KBM-7 (cell line): ENCODE measurements at regions not wholly inside any gene's neighbourhood (a gene's known extent, or its start where the extent isn't known, plus 50 kb on each side); places are given as distances from the start of the nearest gene placed in this dataset.
"Not testable (repeated sequence)": the region's sequence is repeated elsewhere in the genome, so short reads cannot be mapped to it uniquely, and the experiment has no call there.

Experiments
- DNase-seq: peaks from one replicate; pipeline ENCODE4 v3.0.0-alpha.2; 2015
- in situ Hi-C: fragments of 300-500 bp; cut with MboI; formaldehyde crosslinking; loops from 2 replicates; pipeline ENCODE4 v1.14.3; 2020; ENCODE audit warnings: low sequenced_read_pairs, low pct_unique_long_range_greater_than_20kb, mixed read lengths

DNA sequence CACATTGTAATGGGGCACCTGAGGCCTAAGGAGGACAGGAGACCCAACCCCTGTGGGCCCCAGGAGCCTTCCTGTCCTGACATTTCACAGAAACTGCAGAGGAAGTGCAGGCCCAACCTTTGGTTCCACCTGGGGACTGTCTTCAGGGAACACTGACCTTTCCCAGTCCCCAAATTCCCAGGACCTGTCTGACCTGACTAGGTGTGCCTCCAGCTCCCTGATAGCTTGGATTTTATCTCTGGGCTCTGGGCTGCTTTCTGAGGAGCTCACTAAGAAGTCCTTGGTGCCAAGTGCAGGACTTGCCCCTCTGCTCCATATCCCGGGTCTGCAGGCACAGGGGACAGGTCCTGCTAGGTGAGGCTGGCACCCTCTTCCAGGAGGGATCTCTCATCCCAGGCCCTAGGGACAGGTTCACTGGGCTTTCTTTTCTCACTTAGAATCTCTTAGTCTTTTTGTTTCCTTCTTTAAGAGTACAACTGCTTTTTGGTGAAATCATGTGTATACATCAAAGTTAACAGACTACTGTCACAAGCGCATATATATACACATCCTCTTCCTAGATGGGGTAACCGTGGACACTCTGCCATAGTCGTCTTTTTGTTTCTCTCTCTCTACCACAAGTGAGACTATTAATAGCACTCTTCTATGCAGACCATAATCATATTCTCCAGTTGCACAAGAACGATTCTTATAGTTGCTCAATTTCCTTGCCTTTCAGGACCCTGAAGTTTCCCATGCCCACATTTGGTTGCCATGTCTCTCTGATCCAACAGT lies 72.0 kb upstream of the IGLL5 start:
- no peak for DNase-seq
- in situ Hi-C loops = no loop called here

DNA sequence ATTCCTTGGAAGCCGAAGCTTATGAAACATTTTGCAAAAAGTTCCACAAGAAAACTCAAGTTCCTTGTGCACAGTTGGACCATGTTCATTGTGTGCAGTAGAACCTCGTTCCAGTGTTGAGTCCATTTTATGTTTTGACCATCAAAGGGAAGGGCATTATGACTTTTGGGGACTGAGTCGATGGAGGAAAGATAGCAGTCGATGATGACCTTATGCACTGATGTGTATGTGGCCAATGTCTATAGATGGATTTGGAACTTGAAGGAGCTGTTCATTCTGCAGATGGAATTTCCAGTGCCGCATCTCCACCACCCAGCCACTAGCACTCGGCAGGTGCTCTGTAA lies 71.5 kb upstream of the IGLL5 start:
- DNase-seq = no peak
- in situ Hi-C loops = no loop called here

DNA sequence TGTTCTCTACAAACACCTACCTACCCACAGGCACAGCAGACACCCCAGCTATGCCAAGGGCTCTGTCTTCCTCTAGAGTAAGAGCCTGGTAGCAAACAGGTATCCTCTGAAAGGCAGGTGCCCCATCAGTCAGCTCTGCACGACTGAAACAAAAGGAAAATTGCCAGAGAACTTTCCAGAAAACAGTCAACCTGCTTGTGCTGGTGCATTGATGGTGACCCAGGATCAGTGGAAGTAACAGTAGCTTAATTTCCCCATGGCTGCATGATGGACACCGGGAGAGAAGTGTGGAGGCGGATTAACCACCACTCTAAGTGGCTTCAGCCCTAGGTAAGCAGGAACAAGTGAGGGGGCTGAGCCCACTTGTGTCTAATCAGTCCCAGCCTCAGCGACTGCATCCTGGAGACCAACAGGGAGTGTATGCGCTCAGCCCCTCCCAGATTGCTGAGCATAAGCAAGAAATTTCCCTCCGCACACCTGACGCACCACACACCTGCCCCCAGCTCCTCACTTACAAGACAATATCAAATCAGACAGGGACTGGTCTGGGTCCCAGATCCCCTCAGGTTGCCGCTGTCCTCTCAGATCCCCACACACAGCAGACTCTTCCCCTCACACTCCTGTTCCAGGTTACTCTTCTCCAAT lies 70.7 kb upstream of the IGLL5 start:
- in situ Hi-C loops = no loop called here
- no peak for DNase-seq

DNA sequence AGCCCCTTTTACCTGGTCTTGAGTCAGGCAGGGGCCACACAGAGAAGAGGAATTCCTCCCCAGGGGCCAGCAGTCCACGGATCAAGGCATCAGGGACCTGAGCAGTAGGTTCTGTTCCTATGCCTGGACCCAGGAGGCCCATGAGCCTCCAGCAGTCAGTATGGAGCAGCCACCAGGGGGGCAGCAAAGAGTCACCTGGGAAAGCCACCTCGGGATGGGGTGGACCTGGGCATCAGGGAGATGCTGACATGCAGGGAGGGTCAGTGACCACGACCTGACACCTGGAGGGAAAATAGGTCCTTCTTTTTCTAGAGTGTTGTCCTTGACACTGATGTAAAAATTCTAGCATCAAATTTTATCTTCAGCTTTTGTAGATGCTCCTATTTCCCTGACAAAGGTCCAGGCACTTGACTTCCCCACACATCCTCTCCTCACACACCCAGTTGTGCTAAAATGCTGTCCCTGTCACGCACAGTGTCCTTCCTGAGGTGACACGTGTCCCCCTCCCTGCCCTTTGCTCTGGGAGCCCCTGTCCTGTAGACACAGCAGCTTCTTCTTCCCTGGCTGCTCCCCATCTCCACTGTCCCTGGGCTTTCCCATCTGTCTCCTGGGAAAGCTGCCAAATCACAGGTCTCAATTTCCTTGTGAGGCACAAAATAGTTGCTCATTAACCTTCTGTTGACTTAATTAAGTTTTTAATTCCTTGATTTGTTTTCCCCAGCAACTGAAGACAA lies 70.0 kb upstream of the IGLL5 start:
- in situ Hi-C loops = no loop called here
- DNase-seq = no peak

DNA sequence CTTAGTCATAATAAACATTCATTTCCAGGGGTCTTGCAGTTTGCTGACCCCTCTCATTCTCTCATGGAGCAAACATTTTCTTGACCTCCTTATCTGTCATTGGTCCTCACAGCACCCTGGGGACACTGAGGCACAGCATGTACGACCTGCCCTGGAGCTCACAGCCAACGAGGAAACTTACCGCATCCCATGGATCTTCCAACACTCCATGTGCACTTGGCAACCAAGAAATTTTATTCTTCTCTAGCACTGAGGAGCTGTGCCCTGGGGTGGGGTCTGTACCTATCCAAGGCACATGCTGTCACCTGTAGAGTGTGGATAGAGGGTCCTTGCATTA lies 69.4 kb upstream of the IGLL5 start:
- DNase-seq = no peak
- in situ Hi-C loops = no loop called here

DNA sequence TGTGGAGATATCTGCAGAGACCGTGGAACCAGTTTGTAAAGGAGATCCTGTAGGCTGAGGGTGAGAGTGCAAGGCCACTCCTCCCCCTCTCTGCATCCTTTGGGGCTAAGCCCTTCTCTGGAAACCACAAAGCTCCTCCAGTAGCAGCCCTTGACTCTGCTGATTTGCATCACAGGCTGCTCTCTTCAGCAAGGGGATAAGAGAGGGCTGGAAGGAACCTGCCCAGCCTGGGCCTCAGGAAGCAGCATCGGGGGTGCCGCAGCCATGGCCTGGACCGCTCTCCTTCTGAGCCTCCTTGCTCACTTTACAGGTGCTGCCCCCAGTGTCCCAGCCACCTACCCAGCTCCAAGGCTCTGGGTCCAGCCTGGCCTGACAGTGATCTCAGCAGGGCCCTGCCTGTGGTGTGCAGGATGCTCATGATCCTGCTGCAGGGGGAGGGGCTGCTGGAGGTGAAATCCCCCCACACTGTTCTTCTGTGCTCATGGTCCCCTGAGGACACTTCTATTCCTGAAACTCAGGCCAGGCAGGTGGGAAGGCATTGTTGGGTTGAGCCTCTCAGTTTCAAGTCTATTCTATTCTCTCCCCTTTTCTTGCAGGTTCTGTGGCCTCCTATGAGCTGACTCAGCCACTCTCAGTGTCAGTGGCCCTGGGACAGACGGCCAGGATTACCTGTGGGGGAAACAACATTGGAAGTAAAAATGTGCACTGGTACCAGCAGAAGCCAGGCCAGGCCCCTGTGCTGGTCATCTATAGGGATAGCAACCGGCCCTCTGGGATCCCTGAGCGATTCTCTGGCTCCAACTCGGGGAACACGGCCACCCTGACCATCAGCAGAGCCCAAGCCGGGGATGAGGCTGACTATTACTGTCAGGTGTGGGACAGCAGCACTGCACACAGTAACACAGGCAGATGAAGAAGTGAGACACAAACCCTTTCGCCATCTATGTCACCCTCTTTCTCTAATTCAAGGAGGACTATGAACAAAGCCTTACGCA lies 68.5 kb upstream of the IGLL5 start:
- in situ Hi-C loops = no loop called here
- no peak for DNase-seq

DNA sequence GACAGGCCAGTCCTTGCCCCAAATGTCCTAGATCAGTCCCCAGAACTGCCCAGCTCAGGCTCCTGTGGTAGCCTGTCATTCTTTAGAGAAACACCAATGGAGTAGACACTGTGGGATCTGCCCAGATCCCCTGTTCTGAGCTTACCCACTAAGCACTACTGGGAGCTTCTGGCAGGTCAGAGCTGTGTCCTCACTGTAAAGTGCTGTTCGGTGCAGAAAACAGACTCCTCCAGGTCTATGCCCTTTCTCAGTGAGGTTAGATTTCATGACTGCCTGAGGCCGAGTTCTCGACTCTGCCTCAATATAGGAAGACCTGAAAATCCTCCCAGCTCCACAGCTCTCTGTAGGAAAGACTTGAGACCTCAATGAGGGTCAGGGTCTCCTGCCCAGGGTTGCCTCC lies 67.5 kb upstream of the IGLL5 start:
- in situ Hi-C loops = no loop called here

DNA sequence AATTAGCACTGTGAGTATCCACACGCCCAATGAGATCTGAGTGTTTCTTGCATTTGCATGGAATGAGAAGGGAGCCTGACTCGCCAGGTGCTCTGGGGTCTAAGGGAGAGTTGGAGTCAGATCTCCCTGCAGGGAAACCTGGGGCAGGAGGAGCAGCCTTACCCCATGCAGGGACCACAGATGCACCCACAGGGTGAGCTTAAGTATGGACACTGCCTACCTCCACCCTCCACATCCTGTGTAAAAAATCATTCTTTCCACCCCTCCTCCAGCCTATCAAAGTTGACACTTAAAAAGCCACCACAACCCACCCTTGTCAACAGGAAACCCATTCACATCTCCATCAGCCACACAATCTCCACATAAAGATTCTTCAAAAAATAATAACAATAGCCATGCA lies 67.0 kb upstream of the IGLL5 start:
- in situ Hi-C loops = no loop called here
- no peak for DNase-seq

More for the DNA sequence above, 67.5 kb upstream of the IGLL5 start:
- no peak for DNase-seq

DNA sequence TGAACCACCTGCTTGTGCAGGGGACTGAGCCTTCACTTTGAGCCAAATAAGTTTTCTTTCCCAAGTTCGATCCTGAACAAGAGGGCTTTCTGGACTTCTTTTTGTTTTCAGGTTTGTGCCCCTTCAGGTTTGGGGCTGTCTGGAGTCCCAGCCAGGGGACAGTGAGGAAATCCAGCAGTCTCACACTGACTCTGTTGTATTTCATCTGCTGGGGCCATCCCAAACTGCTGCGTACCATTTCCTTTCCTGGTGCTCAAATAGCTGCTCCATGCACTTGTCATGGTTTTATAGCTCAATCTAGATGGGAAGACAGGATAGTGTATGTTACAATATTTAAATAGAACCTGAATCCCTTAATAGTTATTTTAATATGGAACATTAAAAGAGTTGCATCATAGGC lies 66.3 kb upstream of the IGLL5 start:
- no peak for DNase-seq
- in situ Hi-C loops = no loop called here

DNA sequence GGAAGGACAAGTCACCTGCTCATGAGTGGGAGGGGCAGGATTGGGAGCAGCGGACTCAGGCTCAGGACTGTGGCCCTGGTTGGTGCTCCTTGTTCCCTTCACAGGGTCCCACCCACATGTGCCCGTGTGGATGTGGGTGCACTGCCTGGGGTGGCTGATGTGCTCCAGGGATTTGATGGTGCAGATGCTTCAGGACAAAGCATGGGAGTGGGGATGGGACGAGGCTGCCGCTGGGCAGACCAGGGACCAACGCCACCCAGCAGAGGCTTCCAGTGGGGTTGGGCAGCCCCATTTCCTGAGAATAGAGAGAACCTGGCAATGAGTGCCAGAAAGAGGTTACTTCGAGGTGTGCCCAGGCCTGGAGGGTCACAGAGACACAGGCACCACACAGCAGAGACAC lies 65.5 kb upstream of the IGLL5 start:
- in situ Hi-C loops = no loop called here
- DNase-seq = no peak

DNA sequence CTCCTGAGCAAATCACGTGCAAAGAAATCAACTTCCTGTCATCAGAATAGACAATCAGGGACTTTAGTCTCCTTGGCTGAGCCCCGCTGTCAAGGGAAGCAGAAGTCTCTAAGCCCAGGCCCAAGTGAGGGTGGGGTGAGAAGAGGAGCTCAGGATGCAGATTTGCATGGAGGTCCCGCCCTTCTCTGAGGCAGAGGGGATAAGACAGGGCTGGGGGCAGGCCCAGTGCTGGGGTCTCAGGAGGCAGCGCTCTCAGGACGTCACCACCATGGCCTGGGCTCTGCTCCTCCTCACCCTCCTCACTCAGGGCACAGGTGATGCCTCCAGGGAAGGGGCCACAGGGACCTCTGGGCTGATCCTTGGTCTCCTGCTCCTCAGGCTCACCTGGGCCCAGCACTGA lies 65.1 kb upstream of the IGLL5 start:
- in situ Hi-C loops, DNase-seq: not testable (repeated sequence)

DNA sequence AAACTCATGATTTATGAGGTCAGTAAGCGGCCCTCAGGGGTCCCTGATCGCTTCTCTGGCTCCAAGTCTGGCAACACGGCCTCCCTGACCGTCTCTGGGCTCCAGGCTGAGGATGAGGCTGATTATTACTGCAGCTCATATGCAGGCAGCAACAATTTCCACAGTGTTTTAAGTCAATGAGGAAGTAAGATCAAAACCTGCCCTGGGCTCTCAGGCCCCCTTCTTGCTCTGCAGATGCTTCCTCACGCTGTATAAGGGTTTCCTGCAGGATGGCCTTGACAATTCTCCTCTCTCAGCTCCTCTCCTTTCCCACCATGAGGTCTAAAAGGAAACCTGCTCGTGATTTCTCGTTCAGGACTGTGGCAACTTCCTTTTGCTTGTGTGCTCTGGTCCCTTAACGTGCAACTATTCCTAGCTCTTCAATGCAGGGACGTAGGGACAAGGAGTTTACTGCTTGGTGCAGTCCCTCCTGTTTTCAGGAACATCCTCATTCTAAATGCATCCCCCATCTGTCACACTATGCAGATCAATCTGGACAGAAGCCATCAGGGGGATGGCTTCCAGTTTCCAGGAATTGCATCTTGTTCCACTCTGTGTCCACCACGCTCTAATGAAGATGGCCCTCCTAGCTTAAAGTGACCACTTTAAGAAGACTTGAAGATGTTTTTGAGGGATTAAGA lies 64.3 kb upstream of the IGLL5 start:
- in situ Hi-C loops = no loop called here
- peak; percentile 25 for DNase-seq

DNA sequence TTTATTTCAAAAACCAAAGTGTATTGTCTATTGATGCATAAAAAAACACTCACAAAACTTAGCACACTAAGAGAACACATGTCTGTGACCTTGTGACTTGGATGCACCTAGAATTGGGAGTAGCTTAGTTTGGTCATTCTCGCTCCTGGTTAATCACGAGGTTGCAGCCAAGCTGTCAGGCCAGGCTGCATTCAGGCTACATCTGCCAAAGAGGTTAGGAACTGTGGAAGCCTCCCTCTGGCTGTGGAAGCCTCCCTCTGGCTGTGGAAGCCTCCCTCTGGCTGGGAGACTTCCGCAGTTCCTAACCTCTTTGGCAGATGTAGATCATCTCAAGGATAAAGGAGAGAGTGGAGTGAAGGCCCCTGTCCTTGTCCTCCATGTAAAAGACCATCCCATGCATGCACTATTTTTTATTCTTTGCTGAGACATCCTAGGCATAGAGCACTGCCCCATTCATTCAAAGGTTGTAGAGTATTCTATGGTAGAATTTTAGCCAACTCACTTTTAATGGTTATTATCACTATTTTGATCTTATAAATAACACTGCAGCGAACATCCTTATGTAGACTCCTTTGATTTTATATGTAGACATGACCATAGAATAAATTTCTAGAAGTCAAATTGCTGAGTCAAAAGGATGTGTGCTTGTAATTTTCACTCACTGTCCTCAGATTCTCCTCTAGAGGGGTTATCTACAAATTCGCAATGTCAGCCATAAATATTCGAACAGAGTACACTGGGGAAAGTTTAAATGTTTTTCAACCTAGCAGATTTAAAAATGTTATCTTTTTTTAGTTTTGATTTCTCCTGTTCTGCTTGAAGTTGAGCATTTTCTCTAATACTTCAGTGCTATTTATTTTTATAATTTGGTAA lies 63.0 kb upstream of the IGLL5 start:
- in situ Hi-C loops = no loop called here
- no peak for DNase-seq

DNA sequence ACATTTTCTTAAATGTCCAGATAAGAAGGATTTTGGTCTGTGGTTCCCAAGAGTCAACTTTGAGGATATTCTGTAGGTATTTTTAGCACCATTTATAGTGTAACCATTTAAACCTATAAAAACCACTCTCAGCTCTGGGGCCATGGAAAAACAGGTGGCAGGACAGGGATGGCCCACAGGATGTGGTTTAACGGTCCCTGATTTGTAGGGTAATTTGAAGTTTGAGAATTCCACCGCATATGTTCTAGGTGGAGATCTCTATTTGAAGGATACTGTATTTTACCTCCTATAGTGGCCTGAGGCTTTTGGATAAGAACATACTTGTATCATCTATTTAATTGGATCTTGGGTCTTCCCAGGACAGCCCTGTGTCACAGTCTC lies 62.4 kb upstream of the IGLL5 start:
- DNase-seq = no peak
- in situ Hi-C loops = no loop called here

DNA sequence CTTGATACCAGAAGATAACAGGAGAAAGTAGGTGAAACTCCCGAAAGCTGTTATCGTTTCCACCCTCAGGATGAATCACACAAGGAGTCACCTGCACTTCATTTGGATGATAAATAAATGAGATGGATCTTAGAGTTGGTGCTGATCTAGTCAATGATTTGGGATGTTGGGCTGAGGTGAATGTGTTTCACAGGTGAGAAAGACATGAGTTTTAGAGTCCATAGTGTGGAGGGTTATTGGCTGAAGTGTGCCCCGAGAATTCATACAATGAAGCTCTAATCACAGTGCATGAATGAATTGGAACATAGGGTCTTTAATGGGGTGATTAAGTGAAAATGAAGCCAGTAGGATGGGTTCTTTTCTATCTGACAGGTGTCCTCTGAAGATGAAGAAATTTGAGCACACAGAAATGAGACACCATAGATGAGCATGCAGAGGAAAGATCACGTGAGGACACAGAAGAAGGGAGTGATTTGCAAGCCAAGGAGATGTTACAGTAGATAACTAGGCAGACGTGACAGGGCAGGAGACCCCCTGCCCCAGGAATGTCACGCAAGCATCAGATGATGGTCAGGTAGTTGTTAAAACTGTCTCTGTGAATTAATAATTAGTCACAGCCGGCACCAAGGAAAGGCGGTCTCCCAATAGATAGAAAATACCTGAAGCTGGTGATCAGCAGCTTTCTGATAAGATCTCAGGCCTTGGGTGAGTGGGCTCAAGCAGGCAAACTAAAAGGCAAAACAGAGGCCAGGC lies 60.3 kb upstream of the IGLL5 start:
- in situ Hi-C loops = no loop called here
- DNase-seq = no peak

DNA sequence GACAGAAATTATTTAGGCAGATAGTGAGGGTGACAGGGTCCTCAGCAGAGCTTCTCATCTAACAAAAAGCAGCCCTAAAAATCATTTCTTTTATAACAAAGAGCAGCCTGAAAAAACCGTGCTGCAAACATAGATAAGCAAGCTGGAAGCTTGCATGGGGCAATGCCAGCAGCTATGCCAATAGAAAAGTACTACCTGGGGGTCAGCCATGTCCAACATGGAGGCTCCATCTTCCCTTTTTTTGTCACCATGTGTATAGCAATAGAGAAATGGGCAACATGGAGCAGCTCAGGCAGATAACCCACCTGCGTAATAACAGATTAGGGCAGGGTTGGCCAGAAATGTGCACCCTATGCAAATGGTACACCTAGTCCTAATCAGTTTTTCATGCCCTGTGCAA lies 57.4 kb upstream of the IGLL5 start:
- no peak for DNase-seq
- in situ Hi-C loops = no loop called here

DNA sequence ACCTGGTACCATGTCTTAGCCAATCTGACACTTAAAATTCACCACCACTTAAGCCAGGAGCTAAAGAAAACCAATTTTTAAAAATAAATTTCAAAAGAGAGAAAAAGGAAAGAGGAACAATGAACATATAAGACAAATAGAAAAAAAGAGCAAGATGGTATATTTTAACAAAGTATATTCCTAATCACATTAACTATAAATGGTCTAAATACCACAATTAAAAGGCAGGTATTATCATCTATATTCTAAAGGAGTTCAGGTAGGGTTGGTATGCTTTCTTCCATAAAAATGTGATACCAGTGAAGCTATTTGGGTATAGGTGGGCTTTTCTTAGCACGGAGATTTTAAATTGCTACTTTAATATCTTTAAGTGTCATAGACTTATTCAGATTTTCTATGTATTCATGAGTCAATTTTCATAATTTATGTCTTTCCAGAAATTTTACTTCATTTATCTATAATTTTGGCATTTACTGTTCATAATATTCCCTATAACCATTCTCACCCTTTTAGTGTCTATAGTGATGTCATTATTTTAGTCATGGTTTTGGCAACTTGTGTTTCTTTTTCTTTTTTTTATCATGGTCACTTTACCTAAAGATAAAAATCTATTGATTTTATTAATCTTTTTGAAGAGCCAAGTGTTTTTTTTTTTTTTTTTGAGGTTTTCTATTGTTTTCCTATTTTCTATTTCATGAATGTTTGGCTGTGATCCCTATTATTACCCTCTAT lies 56.5 kb upstream of the IGLL5 start:
- in situ Hi-C loops = no loop called here
- no peak for DNase-seq
